Prostate gland (tissue), 2 donors: ENCODE measurements at regions not wholly inside any gene's neighbourhood (a gene's known extent, or its start where the extent isn't known, plus 50 kb on each side); places are given as distances from the start of the nearest gene placed in this dataset.

Source experiments
- POLR2A ChIP-seq: fragments of 450-650 bp; IDR thresholded peaks from one replicate; pipeline ENCODE4 v1.6.1; 2016; ENCODE audit warnings: antibody characterized with exemption, mild to moderate bottlenecking
- TF ChIP-seq, protein P1 (sequence below), 4 experiments: fragments of 200-600 bp in 2 of 4; fragments of 450-650 bp in 2 of 4; sonication (generic) in 2 of 4; IDR thresholded peaks; 1 replicate in 3 of 4; 2 replicates in 1 of 4; pipeline ENCODE4 v1.5.1; 2016 to 2019; ENCODE audit warnings: antibody characterized with exemption in 4 of 4, mild to moderate bottlenecking in 2 of 4, moderate library complexity in 2 of 4

DNA sequence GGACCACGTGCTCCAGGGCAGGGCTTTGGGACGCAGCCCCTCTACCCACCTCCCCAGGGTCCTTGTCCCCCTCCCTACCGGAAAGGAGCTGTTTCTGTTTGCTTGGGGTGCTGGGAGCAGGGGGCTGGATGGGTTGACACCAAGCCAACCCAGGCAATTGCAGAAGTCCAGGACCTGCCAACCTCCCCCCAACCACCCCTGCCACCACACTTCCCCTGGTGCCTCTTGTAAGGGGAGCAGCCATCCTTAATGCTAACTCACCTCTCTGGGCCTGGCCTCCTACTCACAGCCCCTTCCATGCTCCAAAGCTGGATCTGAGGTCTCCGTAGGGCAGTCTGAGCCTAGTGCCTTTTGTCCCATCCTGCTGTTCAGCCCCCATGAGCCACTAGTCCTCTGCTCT, 631.9 kb downstream of the BCOR start:
- TF ChIP-seq, protein P1, sequence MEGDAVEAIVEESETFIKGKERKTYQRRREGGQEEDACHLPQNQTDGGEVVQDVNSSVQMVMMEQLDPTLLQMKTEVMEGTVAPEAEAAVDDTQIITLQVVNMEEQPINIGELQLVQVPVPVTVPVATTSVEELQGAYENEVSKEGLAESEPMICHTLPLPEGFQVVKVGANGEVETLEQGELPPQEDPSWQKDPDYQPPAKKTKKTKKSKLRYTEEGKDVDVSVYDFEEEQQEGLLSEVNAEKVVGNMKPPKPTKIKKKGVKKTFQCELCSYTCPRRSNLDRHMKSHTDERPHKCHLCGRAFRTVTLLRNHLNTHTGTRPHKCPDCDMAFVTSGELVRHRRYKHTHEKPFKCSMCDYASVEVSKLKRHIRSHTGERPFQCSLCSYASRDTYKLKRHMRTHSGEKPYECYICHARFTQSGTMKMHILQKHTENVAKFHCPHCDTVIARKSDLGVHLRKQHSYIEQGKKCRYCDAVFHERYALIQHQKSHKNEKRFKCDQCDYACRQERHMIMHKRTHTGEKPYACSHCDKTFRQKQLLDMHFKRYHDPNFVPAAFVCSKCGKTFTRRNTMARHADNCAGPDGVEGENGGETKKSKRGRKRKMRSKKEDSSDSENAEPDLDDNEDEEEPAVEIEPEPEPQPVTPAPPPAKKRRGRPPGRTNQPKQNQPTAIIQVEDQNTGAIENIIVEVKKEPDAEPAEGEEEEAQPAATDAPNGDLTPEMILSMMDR (IDR thresholded peaks at IDR 0.05) = no peak
- TF ChIP-seq POLR2A = no peak
